K562 (cell line): ENCODE measurements at regions not wholly inside any gene's neighbourhood (a gene's known extent, or its start where the extent isn't known, plus 50 kb on each side); places are given as distances from the start of the nearest gene placed in this dataset.

ENCODE experiments used
- ATAC-seq: fragments of 200-7000 bp; cut with Tn5 transposase; 3 replicates; pipeline ENCODE4 v1.9.1; 2020; ENCODE audit warnings: moderate library complexity
- BruUV-seq: library from RNA; stranded (reverse); fragments of 400-500 nt; replicated peaks from 2 replicates; lab custom pipeline; 2021; lab: Mats Ljungman, UMichigan
- CTCF ChIA-PET: fragments of 300-600 bp; formaldehyde crosslinking; extraction: SDS; loops from one replicate; lab custom pipeline; 2021; ENCODE audit warnings: low intra/inter-chr PET ratio; lab: Yijun Ruan, JAX
- POLR2A ChIA-PET: fragments of 300-600, 350-650 bp; sonication (Branson Sonifier 250); formaldehyde crosslinking; extraction: SDS; loops from one replicate; lab custom pipeline; 2021; ENCODE audit warnings: antibody characterized with exemption, inconsistent platforms; lab: Yijun Ruan, JAX
- DNase-seq, 4 experiments: peaks; one replicate each; pipeline versions ENCODE4 v3.0.0 to v3.0.0-alpha.2; 2011 to 2018; ENCODE audit warnings: low spot score in 3 of 4, mixed read lengths in 3 of 4; ENCODE audit errors: extremely low read depth in 1 of 4
- FAIRE-seq: peaks from 2 replicates; lab custom pipeline; 2011; peaks lifted over from hg19 to GRCh38; lab: Jason Lieb, UNC
- H2AFZ ChIP-seq: 2 replicates; pipeline ENCODE4 v1.6.0; 2011; ENCODE audit warnings: low read depth, low read length, control low read depth, inconsistent platforms
- H3K27ac ChIP-seq: fragments of 200-600 bp; 3 replicates; pipeline ENCODE4 v1.8.0; 2011; ENCODE audit warnings: low read depth, mild to moderate bottlenecking, control low read depth, inconsistent platforms, low read length, moderate library complexity, mixed read lengths; ENCODE audit errors: extremely low read depth
- H3K27me3 ChIP-seq, 2 experiments: fragments of 300-600 bp in 1 of 2; 2 replicates in 1 of 2; 3 replicates in 1 of 2; pipeline versions ENCODE4 v1.6.0 to v1.8.0; 2011; ENCODE audit warnings: inconsistent platforms in 2 of 2, low read length in 2 of 2, mild to moderate bottlenecking in 1 of 2, mixed read lengths in 1 of 2, moderate library complexity in 1 of 2; ENCODE audit not compliant: control insufficient read depth in 2 of 2, insufficient read depth in 2 of 2
- H3K36me3 ChIP-seq: fragments of 300-600 bp; 3 replicates; pipeline ENCODE4 v1.8.0; 2011; ENCODE audit warnings: mild to moderate bottlenecking, low read length, inconsistent platforms; ENCODE audit not compliant: control insufficient read depth, insufficient read depth
- H3K4me1 ChIP-seq, 2 experiments: fragments of 200-600 bp in 1 of 2; replicated peaks in 1 of 2; 2 replicates in 1 of 2; 3 replicates in 1 of 2; pipeline versions ENCODE4 v1.5.1 to v1.8.0; 2011; ENCODE audit warnings: inconsistent platforms in 2 of 2, low read length in 2 of 2, mild to moderate bottlenecking in 1 of 2, mixed read lengths in 1 of 2, moderate library complexity in 1 of 2; ENCODE audit not compliant: control insufficient read depth in 2 of 2, insufficient read depth in 2 of 2
- H3K4me2 ChIP-seq: 2 replicates; pipeline ENCODE4 v1.6.1; 2011; ENCODE audit warnings: low read length, control low read depth, inconsistent platforms, mixed read lengths; ENCODE audit not compliant: insufficient read depth
- H3K4me3 ChIP-seq: fragments of 200-600 bp; sonication (generic), shearing (Covaris generic); 2 replicates; pipeline ENCODE4 v1.5.1; 2016; ENCODE audit warnings: control low read depth, inconsistent platforms
- H3K79me2 ChIP-seq: fragments of 200-600 bp; 3 replicates; pipeline ENCODE4 v1.8.0; 2011; ENCODE audit warnings: low read length, inconsistent platforms; ENCODE audit not compliant: control insufficient read depth, insufficient read depth
- H3K9ac ChIP-seq, 2 experiments: 2 replicates each; pipeline versions ENCODE4 v1.6.0 to v1.6.1; 2011; ENCODE audit warnings: low read depth in 2 of 2, low read length in 2 of 2, control low read depth in 1 of 2, inconsistent platforms in 1 of 2, mild to moderate bottlenecking in 1 of 2, mixed read lengths in 1 of 2; ENCODE audit not compliant: insufficient read depth in 1 of 2
- H3K9me1 ChIP-seq: one replicate; pipeline ENCODE4 v1.6.0; 2011; ENCODE audit warnings: inconsistent platforms, mild to moderate bottlenecking, low read length, moderate library complexity; ENCODE audit not compliant: control insufficient read depth, insufficient read depth
- H3K9me3 ChIP-seq: replicated peaks from 2 replicates; pipeline ENCODE4 v1.5.1; 2011; ENCODE audit warnings: low read depth, low read length, inconsistent platforms; ENCODE audit not compliant: control insufficient read depth, insufficient read depth
- H4K20me1 ChIP-seq: replicated peaks from 2 replicates; pipeline ENCODE4 v1.6.1; 2011; ENCODE audit warnings: low read length, inconsistent platforms, mixed read lengths; ENCODE audit not compliant: control insufficient read depth, insufficient read depth
- BDP1 ChIP-seq: IDR thresholded peaks from 3 replicates; pipeline ENCODE4 v1.6.1; 2011; ENCODE audit not compliant: insufficient read length, insufficient read depth
- EZH2 ChIP-seq: IDR thresholded peaks from 2 replicates; pipeline ENCODE4 v1.6.1; 2012; ENCODE audit warnings: low read depth, mild to moderate bottlenecking, inconsistent platforms, low read length, borderline replicate concordance
- FOXP1 ChIP-seq: sonication (generic); formaldehyde crosslinking; IDR thresholded peaks from 2 replicates; pipeline ENCODE4 v1.8.0; 2022; ENCODE audit warnings: mild to moderate bottlenecking, missing genetic modification reagents
- KLF1 ChIP-seq: fragments of 450-650 bp; IDR thresholded peaks from 2 replicates; pipeline ENCODE4 v1.6.1; 2016; ENCODE audit warnings: missing genetic modification characterization, missing compliant biosample characterization
- MTA1 ChIP-seq: fragments of 450-650 bp; IDR thresholded peaks from 2 replicates; pipeline ENCODE4 v1.6.1; 2017; ENCODE audit warnings: borderline replicate concordance
- NCOA6 ChIP-seq: fragments of 450-650 bp; IDR thresholded peaks from 2 replicates; pipeline ENCODE4 v1.6.1; 2017; ENCODE audit warnings: mild to moderate bottlenecking
- ZEB2 ChIP-seq: fragments of 450-650 bp; IDR thresholded peaks from 2 replicates; pipeline ENCODE4 v1.6.1; 2016
- ZFP36 ChIP-seq: fragments of 150-350 bp; IDR thresholded peaks from 2 replicates; pipeline ENCODE4 v1.6.1; 2018; ENCODE audit warnings: low read length, low read depth; ENCODE audit not compliant: partially characterized antibody
- ZNF780A ChIP-seq: fragments of 250-450 bp; sonication (Bioruptor Pico); IDR thresholded peaks from 2 replicates; pipeline ENCODE4 v1.5.0; 2021; ENCODE audit warnings: mild to moderate bottlenecking
- WGBS: fragments of 100-300 bp; shearing (Covaris generic); methylation state at CpG from one replicate; pipeline ENCODE4 v1.1.6; 2016; ENCODE audit warnings: low coverage, mixed read lengths; ENCODE audit not compliant: insufficient coverage; ENCODE audit errors: missing lambda C conversion rate; 5-methylcytosine and 5-hydroxymethylcytosine counted together
- in situ Hi-C: fragments of 300-500 bp; cut with MboI; formaldehyde crosslinking; loops from 4 replicates; pipeline ENCODE4 v1.15.0; 2018; ENCODE audit warnings: inconsistent platforms, mixed read lengths
- intact Hi-C: fragments of 100-400 bp; cut with micrococcal nuclease; formaldehyde crosslinking; loops from 2 replicates; pipeline ENCODE4 v1.14.2; 2022
- TF ChIP-seq, protein P1 (sequence below): fragments of 250-450 bp; sonication (Bioruptor Pico); IDR thresholded peaks from 2 replicates; pipeline ENCODE4 v1.5.0; 2021
- TF ChIP-seq, protein P2 (sequence below): IDR thresholded peaks from 2 replicates; pipeline ENCODE4 v1.6.1; 2016; ENCODE audit warnings: missing genetic modification characterization, missing compliant biosample characterization
- TF ChIP-seq, protein P3 (sequence below): fragments of 250-450 bp; sonication (Bioruptor Pico); IDR thresholded peaks from 2 replicates; pipeline ENCODE4 v1.5.0; 2022; ENCODE audit warnings: mild to moderate bottlenecking

DNA sequence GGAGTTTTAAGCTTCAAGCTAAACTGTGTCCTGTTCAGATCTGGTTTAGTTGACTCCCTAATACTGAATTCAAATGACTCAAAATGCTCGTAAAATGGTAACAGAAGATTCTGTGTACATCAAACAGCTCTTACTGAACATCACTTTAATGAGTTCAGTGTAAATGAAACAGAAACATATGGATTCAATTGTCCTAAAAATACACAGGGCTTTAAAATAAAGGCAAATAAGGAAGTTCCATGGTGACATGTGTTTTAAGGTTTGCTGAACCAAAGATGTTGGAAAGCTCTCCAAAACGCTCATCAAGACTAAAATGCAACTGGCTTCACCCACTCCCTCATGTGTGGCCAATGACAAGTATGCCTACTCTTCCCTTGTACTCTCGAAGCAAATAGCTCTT is 340.0 kb upstream of the PIK3R1 start:
- Histone ChIP-seq H3K4me1 (no peaks in the 10 kb centered on the region), H3K36me3 (no peaks in the 10 kb centered on the region), H3K9ac (no peak overlapping the region), H3K4me3 (no peak overlapping the region), H3K27ac (no peak overlapping the region), H3K9me1 (no peaks in the 10 kb centered on the region)
- BruUV-seq: no TSS peak
- CTCF ChIA-PET: no interaction called here
- DNase-seq (no peak), FAIRE-seq (no peak)
- TF ChIP-seq KLF1 (no peak), MTA1 (no peak), ZFP36 (no peak), BDP1 (no peak), EZH2 (no peak), ZNF780A (CRISPR knock-in tag) (no peak), NCOA6 (no peak), FOXP1 (CRISPR knock-in tag) (no peak), ZEB2 (no peak)
- TF ChIP-seq, protein P1, sequence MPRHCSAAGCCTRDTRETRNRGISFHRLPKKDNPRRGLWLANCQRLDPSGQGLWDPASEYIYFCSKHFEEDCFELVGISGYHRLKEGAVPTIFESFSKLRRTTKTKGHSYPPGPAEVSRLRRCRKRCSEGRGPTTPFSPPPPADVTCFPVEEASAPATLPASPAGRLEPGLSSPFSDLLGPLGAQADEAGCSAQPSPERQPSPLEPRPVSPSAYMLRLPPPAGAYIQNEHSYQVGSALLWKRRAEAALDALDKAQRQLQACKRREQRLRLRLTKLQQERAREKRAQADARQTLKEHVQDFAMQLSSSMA: no peak
- TF ChIP-seq, protein P2, sequence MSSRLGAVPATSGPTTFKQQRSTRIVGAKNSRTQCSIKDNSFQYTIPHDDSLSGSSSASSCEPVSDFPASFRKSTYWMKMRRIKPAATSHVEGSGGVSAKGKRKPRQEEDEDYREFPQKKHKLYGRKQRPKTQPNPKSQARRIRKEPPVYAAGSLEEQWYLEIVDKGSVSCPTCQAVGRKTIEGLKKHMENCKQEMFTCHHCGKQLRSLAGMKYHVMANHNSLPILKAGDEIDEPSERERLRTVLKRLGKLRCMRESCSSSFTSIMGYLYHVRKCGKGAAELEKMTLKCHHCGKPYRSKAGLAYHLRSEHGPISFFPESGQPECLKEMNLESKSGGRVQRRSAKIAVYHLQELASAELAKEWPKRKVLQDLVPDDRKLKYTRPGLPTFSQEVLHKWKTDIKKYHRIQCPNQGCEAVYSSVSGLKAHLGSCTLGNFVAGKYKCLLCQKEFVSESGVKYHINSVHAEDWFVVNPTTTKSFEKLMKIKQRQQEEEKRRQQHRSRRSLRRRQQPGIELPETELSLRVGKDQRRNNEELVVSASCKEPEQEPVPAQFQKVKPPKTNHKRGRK: no peak
- TF ChIP-seq, protein P3, sequence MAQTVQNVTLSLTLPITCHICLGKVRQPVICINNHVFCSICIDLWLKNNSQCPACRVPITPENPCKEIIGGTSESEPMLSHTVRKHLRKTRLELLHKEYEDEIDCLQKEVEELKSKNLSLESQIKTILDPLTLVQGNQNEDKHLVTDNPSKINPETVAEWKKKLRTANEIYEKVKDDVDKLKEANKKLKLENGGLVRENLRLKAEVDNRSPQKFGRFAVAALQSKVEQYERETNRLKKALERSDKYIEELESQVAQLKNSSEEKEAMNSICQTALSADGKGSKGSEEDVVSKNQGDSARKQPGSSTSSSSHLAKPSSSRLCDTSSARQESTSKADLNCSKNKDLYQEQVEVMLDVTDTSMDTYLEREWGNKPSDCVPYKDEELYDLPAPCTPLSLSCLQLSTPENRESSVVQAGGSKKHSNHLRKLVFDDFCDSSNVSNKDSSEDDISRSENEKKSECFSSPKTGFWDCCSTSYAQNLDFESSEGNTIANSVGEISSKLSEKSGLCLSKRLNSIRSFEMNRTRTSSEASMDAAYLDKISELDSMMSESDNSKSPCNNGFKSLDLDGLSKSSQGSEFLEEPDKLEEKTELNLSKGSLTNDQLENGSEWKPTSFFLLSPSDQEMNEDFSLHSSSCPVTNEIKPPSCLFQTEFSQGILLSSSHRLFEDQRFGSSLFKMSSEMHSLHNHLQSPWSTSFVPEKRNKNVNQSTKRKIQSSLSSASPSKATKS (CRISPR knock-in tag): no peak
- TF ChIP-seq, all 486 proteins: peak for 0
- intact Hi-C loops (no loop called here), in situ Hi-C loops (no loop called here)
- H4K20me1 ChIP-seq: no peaks in the 10 kb centered on the region
- no peak overlapping the region for H3K4me2 ChIP-seq
- no peaks in the 10 kb centered on the region for H3K27me3 ChIP-seq
- no peaks in the 10 kb centered on the region for H3K9me3 ChIP-seq
- no peak overlapping the region for H2AFZ ChIP-seq
- WGBS: 0% methylated on average over 3 of the region's 3 CpGs
- no peaks in the 10 kb centered on the region for H3K79me2 ChIP-seq
- POLR2A ChIA-PET: no interaction called here
- ATAC-seq: no peak
